ENCODE measurements at regions not wholly inside any gene's neighbourhood (a gene's known extent, or its start where the extent isn't known, plus 50 kb on each side); places are given as distances from the start of the nearest gene placed in this dataset.

DNA sequence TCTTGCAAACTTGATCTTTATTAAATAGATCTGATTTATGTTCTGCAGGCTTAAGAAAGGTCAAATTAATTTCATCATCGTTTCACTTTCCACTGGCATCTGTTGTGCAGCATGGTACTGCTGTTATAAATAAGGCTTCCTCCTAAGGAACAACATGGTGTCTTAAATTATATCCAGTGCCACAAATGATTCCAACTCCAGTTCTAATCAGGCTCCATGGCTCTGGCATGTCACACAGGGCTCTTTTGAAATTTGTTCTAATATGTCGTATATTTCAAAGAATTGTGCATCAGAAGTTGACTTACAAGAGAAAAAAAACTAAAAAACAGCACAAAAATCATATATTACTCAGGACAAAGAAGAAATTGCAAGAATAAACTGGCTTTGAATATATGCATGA, 1090.8 kb upstream of the CELF2 start:
- H3K36me3 ChIP-seq (ENCODE audit: low read depth): no peaks in the 10 kb centered on the region
- DNase-seq (ENCODE audit: low spot score): no peak

DNA sequence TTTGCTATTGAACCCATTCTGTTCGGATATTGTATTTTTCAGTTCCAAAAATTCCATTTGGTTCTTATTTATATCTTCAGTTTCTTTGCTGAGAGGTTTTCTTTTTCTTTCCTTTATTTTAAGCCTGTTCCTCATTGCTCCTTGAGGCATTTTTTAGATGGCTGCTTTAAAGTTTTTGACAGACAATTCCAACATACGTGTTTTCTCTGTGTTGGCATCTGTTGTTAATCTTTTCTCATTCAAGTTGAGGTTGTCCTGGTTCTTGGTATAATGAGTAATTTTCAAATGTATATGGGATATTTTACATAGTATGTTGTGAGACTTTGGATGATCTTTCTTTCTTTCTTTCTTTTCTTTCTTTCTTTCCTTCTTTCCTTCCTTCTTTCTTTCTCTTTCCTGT, 1078.0 kb upstream of the CELF2 start:
- TF ChIP-seq, protein P1, sequence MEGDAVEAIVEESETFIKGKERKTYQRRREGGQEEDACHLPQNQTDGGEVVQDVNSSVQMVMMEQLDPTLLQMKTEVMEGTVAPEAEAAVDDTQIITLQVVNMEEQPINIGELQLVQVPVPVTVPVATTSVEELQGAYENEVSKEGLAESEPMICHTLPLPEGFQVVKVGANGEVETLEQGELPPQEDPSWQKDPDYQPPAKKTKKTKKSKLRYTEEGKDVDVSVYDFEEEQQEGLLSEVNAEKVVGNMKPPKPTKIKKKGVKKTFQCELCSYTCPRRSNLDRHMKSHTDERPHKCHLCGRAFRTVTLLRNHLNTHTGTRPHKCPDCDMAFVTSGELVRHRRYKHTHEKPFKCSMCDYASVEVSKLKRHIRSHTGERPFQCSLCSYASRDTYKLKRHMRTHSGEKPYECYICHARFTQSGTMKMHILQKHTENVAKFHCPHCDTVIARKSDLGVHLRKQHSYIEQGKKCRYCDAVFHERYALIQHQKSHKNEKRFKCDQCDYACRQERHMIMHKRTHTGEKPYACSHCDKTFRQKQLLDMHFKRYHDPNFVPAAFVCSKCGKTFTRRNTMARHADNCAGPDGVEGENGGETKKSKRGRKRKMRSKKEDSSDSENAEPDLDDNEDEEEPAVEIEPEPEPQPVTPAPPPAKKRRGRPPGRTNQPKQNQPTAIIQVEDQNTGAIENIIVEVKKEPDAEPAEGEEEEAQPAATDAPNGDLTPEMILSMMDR (IDR thresholded peaks at IDR 0.05; ENCODE audit: poor library complexity, severe bottlenecking): no peak
- no peaks in the 10 kb centered on the region for H3K27me3 ChIP-seq (ENCODE audit: insufficient read depth, poor library complexity, severe bottlenecking)
- H3K9me3 ChIP-seq (ENCODE audit: severe bottlenecking): no peaks in the 10 kb centered on the region
- DNase-seq (ENCODE audit: low spot score) (no peak), ATAC-seq (ENCODE audit: low read depth) (no peak)
- no peak overlapping the region for H3K27ac ChIP-seq (ENCODE audit: poor library complexity, severe bottlenecking)
- no peaks in the 10 kb centered on the region for H3K4me1 ChIP-seq (ENCODE audit: insufficient read depth, poor library complexity, severe bottlenecking)
- no peak overlapping the region for H3K4me3 ChIP-seq (ENCODE audit: severe bottlenecking)
- H3K36me3 ChIP-seq (ENCODE audit: low read depth): no peaks in the 10 kb centered on the region

More for the DNA sequence above, 1090.8 kb upstream of the CELF2 start:
- TF ChIP-seq, protein P1 (IDR thresholded peaks at IDR 0.05; ENCODE audit: poor library complexity, severe bottlenecking): no peak
- Histone ChIP-seq H3K4me3 (ENCODE audit: severe bottlenecking) (no peak overlapping the region), H3K27me3 (ENCODE audit: insufficient read depth, poor library complexity, severe bottlenecking) (no peaks in the 10 kb centered on the region), H3K27ac (ENCODE audit: poor library complexity, severe bottlenecking) (no peak overlapping the region), H3K4me1 (ENCODE audit: insufficient read depth, poor library complexity, severe bottlenecking) (no peaks in the 10 kb centered on the region), H3K9me3 (ENCODE audit: severe bottlenecking) (no peaks in the 10 kb centered on the region)
- ATAC-seq (ENCODE audit: low read depth): no peak

DNA sequence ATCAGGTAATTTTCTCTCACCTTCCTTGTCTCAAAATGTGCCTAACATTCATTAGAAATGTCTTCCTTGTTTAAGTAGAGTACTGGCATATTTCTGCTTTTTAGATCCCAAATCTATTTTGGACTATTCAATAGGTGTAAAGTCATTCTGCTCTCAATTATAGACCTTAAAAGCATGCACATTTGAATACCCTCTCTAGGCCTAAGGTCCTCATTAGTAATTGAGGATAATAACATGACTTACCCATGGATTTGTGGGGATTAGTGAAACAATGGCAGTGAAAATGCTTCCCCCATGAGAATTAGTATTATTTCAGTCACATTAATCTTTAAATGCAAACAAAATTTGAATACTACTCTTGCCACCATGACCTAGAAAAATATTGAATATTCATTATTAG, 1073.0 kb upstream of the CELF2 start:
- no peak for DNase-seq (ENCODE audit: low spot score)
- no peak for ATAC-seq (ENCODE audit: low read depth)
- H3K4me3 ChIP-seq (ENCODE audit: severe bottlenecking): no peak overlapping the region
- TF ChIP-seq, protein P1 (IDR thresholded peaks at IDR 0.05; ENCODE audit: poor library complexity, severe bottlenecking): no peak
- H3K36me3 ChIP-seq (ENCODE audit: low read depth): no peaks in the 10 kb centered on the region
- H3K27me3 ChIP-seq (ENCODE audit: insufficient read depth, poor library complexity, severe bottlenecking): no peaks in the 10 kb centered on the region
- H3K27ac ChIP-seq (ENCODE audit: poor library complexity, severe bottlenecking): no peak overlapping the region
- no peaks in the 10 kb centered on the region for H3K9me3 ChIP-seq (ENCODE audit: severe bottlenecking)
- H3K4me1 ChIP-seq (ENCODE audit: insufficient read depth, poor library complexity, severe bottlenecking): no peaks in the 10 kb centered on the region

DNA sequence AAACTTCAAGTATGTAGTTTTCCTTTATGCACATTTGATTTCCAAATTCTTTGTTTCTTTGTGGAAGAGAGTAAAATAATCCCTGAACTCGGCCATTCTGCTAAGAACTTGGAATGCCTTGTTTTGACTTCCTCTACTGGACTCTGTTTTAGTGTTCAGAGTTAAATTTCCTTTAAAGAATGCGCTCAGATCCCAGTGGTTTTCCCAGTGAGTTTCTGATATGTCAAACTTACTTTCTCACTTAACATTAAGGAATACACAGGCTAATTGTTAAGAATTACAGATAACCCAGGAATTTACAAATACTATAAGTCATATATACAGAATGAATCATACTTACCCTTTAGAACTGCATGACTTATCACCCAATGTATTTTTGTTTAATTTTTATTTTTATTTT, 1067.6 kb upstream of the CELF2 start:
- no peak for DNase-seq (ENCODE audit: low spot score)
- Histone ChIP-seq H3K9me3 (ENCODE audit: severe bottlenecking) (no peaks in the 10 kb centered on the region), H3K27me3 (ENCODE audit: insufficient read depth, poor library complexity, severe bottlenecking) (no peaks in the 10 kb centered on the region), H3K27ac (ENCODE audit: poor library complexity, severe bottlenecking) (no peak overlapping the region), H3K36me3 (ENCODE audit: low read depth) (no peaks in the 10 kb centered on the region), H3K4me3 (ENCODE audit: severe bottlenecking) (no peak overlapping the region), H3K4me1 (ENCODE audit: insufficient read depth, poor library complexity, severe bottlenecking) (no peaks in the 10 kb centered on the region)
- TF ChIP-seq, protein P1 (IDR thresholded peaks at IDR 0.05; ENCODE audit: poor library complexity, severe bottlenecking): no peak
- no peak for ATAC-seq (ENCODE audit: low read depth)

DNA sequence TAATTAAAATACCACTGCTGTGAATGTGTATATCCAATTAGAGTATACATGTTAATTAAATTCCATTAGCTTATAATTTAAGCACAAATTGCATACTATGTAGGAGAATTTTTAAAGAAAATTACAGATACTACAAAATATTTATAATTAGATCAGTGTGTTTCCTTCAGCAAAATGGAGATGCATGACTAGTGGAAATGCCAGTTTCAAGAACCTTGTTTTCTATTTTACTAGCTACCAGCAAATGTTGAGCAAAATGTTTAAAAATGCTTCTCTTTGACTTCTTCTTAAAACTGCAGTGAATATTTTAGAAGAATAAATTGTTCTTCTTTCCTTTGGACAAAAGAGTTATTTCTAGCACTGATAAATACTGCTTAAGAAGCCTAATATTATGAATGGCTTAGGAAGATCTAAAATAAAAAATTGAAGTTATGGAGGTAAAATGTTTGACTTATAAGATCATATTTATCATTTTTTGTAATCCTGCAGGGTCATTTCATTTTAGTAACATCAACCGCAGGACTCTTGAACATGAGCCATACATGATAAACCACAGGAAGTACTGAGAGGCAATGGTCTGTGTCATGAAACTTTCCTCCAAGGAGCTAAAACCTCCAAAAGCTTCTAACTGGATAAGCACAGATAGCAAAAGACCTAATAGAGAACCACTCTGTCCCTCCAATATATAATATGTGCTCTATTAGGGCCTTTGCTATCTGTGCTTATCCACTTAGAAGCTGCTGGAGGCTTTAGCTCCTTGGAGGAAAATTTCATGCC, 1066.0 kb upstream of the CELF2 start:
- no peak for ATAC-seq (ENCODE audit: low read depth)
- Histone ChIP-seq H3K4me1 (ENCODE audit: insufficient read depth, poor library complexity, severe bottlenecking) (no peaks in the 10 kb centered on the region), H3K36me3 (ENCODE audit: low read depth) (no peaks in the 10 kb centered on the region)

More for the DNA sequence above, 1066.0 kb upstream of the CELF2 start:
- Histone ChIP-seq H3K4me3 (ENCODE audit: severe bottlenecking) (no peak overlapping the region), H3K9me3 (ENCODE audit: severe bottlenecking) (no peaks in the 10 kb centered on the region), H3K27me3 (ENCODE audit: insufficient read depth, poor library complexity, severe bottlenecking) (no peaks in the 10 kb centered on the region), H3K27ac (ENCODE audit: poor library complexity, severe bottlenecking) (no peak overlapping the region)
- TF ChIP-seq, protein P1 (IDR thresholded peaks at IDR 0.05; ENCODE audit: poor library complexity, severe bottlenecking): no peak
- no peak for DNase-seq (ENCODE audit: low spot score)

Data from RWPE2 (cell line).